CD4-positive, alpha-beta memory T cell (primary cell): ENCODE measurements at regions not wholly inside any gene's neighbourhood (a gene's known extent, or its start where the extent isn't known, plus 50 kb on each side); places are given as distances from the start of the nearest gene placed in this dataset.

ENCODE experiments used
- CTCF ChIA-PET: fragments of 350-600 bp; sonication (Branson Sonifier 250); formaldehyde crosslinking; loops from one replicate; lab custom pipeline; 2021; ENCODE audit warnings: inconsistent platforms; ENCODE audit not compliant: partially characterized antibody; lab: Charles Lee
- POLR2A ChIA-PET: fragments of 350-600 bp; sonication (Branson Sonifier 250); formaldehyde crosslinking; loops from one replicate; lab custom pipeline; 2021; ENCODE audit not compliant: partially characterized antibody; lab: Charles Lee
- DNase-seq, 5 donors: peaks; one replicate each; pipeline versions ENCODE4 v3.0.0 to v3.0.0-alpha.2; 2020 to 2022; ENCODE audit warnings: mixed read lengths in 1 of 5
- H3K27ac ChIP-seq: one replicate; pipeline ENCODE4 v1.7.0; 2013; ENCODE audit warnings: low read depth, low read length
- H3K27me3 ChIP-seq: 2 replicates; pipeline ENCODE4 v1.7.0; 2013; ENCODE audit warnings: mild to moderate bottlenecking, low read length, moderate library complexity; ENCODE audit not compliant: insufficient read depth
- H3K36me3 ChIP-seq: 2 replicates; pipeline ENCODE4 v1.7.0; 2013; ENCODE audit warnings: mild to moderate bottlenecking, low read length, moderate library complexity; ENCODE audit not compliant: insufficient read depth
- H3K4me1 ChIP-seq: 2 replicates; pipeline ENCODE4 v1.7.0; 2013; ENCODE audit warnings: mild to moderate bottlenecking, low read length, moderate library complexity; ENCODE audit not compliant: insufficient read depth
- H3K4me3 ChIP-seq, 2 donors: one replicate each; pipeline ENCODE4 v1.7.0; 2013; ENCODE audit warnings: low read length in 2 of 2, mild to moderate bottlenecking in 1 of 2
- H3K9me3 ChIP-seq, 2 donors: one replicate each; pipeline ENCODE4 v1.7.0; 2013; ENCODE audit warnings: low read length in 2 of 2, control low read depth in 1 of 2; ENCODE audit not compliant: control insufficient read depth in 1 of 2
- H3K27ac Mint-ChIP-seq, 7 donors: one replicate each; pipeline ENCODE4 v1.8.0; 2020 to 2021; ENCODE audit warnings: mixed read lengths in 7 of 7, mild to moderate bottlenecking in 6 of 7, inconsistent platforms in 3 of 7, moderate library complexity in 3 of 7
- H3K27me3 Mint-ChIP-seq, 2 donors: one replicate each; pipeline ENCODE4 v1.8.0; 2020 to 2021; ENCODE audit warnings: mixed read lengths in 2 of 2
- H3K36me3 Mint-ChIP-seq, 2 donors: one replicate each; pipeline ENCODE4 v1.8.0; 2020 to 2021; ENCODE audit warnings: mixed read lengths in 2 of 2, inconsistent platforms in 1 of 2, mild to moderate bottlenecking in 1 of 2
- H3K4me1 Mint-ChIP-seq, 4 donors: one replicate each; pipeline ENCODE4 v1.8.0; 2020 to 2021; ENCODE audit warnings: mixed read lengths in 4 of 4, mild to moderate bottlenecking in 1 of 4
- H3K4me3 Mint-ChIP-seq, 8 donors: one replicate each; pipeline ENCODE4 v1.8.0; 2020 to 2021; ENCODE audit warnings: mixed read lengths in 8 of 8, mild to moderate bottlenecking in 7 of 8, moderate library complexity in 6 of 8, inconsistent platforms in 3 of 8
- H3K9me3 Mint-ChIP-seq, 8 donors: one replicate each; pipeline ENCODE4 v1.8.0; 2020 to 2021; ENCODE audit warnings: mixed read lengths in 8 of 8, mild to moderate bottlenecking in 5 of 8, inconsistent platforms in 3 of 8, moderate library complexity in 1 of 8
- intact Hi-C: fragments of 100-400 bp; cut with micrococcal nuclease; formaldehyde crosslinking; loops from one replicate; pipeline ENCODE4 v1.15.1; 2023

DNA sequence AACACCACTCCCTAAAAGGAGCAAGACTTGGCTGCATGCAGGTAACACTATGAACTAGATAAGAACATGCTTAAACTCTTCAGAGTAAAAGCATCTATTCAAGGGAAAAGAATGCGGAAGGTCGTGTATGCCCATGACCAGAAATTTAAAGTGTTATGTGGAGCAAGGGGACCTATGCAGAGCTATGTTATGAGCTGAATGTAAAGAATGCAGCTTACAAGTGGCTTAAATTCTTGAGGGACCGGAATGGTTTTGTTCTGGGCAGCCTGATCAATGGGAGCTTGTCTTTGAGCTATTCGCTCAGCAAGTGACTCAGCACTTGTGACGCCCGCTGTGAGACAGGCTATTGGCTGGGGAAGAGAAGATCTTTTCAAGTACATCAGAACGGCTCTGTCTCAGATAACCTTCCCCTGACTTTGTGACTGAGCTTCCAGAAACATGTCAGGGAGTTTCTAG is 367.5 kb upstream of the THBS1 start:
- H3K27me3 Mint-ChIP-seq, result peaks cover 6 to 18% of the 10 kb centered on the region in 2 donors
- H3K4me3 Mint-ChIP-seq, result no peak overlapping the region
- peaks cover 0 to 11% (median 7%) of the 10 kb centered on the region in 8 donors for H3K9me3 Mint-ChIP-seq
- no peak overlapping the region for H3K27ac Mint-ChIP-seq
- H3K36me3 Mint-ChIP-seq, result no peaks in the 10 kb centered on the region
- Histone ChIP-seq H3K27me3 (no peaks in the 10 kb centered on the region), H3K4me3 (no peak overlapping the region), H3K36me3 (no peaks in the 10 kb centered on the region), H3K4me1 (no peaks in the 10 kb centered on the region), H3K9me3 (no peaks in the 10 kb centered on the region), H3K27ac (no peak overlapping the region)
- intact Hi-C loops, result no loop called here
- no peak for DNase-seq
- POLR2A ChIA-PET, result no interaction called here
- no peaks in the 10 kb centered on the region for H3K4me1 Mint-ChIP-seq
- CTCF ChIA-PET, result no interaction called here

DNA sequence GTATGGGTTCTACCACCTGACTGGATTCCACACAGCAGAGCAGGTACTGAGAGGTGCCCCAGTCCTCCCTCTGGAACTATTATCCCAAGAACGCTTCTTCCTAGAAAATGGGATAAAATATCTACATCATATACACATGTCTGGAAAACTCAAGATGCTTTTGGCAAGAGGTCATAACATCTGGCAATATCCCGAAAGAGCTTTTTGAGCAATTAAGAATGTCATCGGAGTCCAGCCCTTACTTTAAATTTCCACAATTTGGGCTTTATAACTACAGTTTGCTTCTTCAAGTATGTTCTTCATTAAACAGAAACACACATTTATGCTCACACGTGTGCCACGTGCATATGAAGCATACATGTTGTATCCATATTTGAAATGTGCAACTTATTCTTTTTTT is 365.9 kb upstream of the THBS1 start:
- H3K4me3 Mint-ChIP-seq, result no peak overlapping the region
- Histone ChIP-seq H3K9me3 (no peaks in the 10 kb centered on the region), H3K4me3 (no peak overlapping the region), H3K4me1 (no peaks in the 10 kb centered on the region), H3K27me3 (no peaks in the 10 kb centered on the region), H3K27ac (no peak overlapping the region), H3K36me3 (no peaks in the 10 kb centered on the region)
- ChIA-PET CTCF (no interaction called here), POLR2A (no interaction called here)
- peaks cover 0 to 12% (median 7%) of the 10 kb centered on the region in 8 donors for H3K9me3 Mint-ChIP-seq
- no peaks in the 10 kb centered on the region for H3K4me1 Mint-ChIP-seq
- intact Hi-C loops, result no loop called here
- DNase-seq, result no peak
- H3K27ac Mint-ChIP-seq, result no peak overlapping the region
- no peaks in the 10 kb centered on the region for H3K36me3 Mint-ChIP-seq
- peaks cover 6 to 27% of the 10 kb centered on the region in 2 donors for H3K27me3 Mint-ChIP-seq

DNA sequence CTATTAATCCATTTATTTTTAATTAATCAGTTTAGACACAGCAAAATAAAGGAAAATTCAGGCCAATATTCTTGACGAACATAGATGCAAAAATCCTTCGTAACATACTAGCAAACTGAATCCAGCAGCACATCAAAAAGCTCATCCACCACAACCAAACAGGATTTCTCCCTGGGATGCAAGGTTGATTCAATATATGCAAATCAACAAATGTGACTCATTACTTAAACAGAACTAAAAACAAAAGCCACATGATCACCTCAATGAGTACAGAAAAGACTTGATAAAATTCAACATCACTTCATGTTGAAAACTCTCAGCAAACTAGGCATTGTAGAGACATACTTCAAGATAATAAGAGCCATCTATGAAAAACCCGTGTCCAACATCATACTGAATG is 364.1 kb upstream of the THBS1 start:
- no peaks in the 10 kb centered on the region for H3K36me3 Mint-ChIP-seq
- Histone ChIP-seq H3K27me3 (no peaks in the 10 kb centered on the region), H3K36me3 (no peaks in the 10 kb centered on the region), H3K9me3 (no peaks in the 10 kb centered on the region), H3K4me3 (no peak overlapping the region), H3K4me1 (no peaks in the 10 kb centered on the region), H3K27ac (no peak overlapping the region)
- POLR2A ChIA-PET, result no interaction called here
- H3K4me1 Mint-ChIP-seq, result no peaks in the 10 kb centered on the region
- no peak overlapping the region for H3K27ac Mint-ChIP-seq
- H3K9me3 Mint-ChIP-seq, result peaks cover 0 to 11% (median 3%) of the 10 kb centered on the region in 8 donors
- H3K4me3 Mint-ChIP-seq, result no peak overlapping the region
- CTCF ChIA-PET, result no interaction called here
- H3K27me3 Mint-ChIP-seq, result peaks cover 6 to 21% of the 10 kb centered on the region in 2 donors
- no peak for DNase-seq
- intact Hi-C loops, result no loop called here

DNA sequence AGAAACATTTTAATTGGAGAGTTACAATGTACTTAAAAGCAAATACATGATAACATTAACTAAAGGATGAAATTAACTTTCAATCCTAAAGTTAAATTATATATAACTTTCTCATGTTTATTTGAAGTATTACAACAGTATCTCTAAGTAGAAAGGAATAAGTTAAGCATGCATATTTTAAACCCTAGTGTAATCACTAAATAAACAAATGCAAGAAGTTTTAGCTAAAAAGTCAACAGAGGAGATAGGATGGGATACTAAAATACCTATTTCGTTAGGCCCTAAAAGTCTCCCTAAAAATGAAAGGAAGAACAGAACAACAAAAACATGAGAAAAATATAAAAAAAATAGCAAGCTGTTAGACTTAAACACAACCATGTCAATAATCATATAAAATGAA is 361.3 kb upstream of the THBS1 start:
- no peaks in the 10 kb centered on the region for H3K27me3 ChIP-seq
- H3K4me3 ChIP-seq, result no peak overlapping the region
- ChIA-PET POLR2A (no interaction called here), CTCF (no interaction called here)
- H3K4me1 Mint-ChIP-seq, result no peaks in the 10 kb centered on the region
- no peaks in the 10 kb centered on the region for H3K4me1 ChIP-seq
- intact Hi-C loops, result no loop called here
- no peaks in the 10 kb centered on the region for H3K36me3 Mint-ChIP-seq
- H3K9me3 ChIP-seq, result no peaks in the 10 kb centered on the region
- no peaks in the 10 kb centered on the region for H3K36me3 ChIP-seq
- H3K27ac Mint-ChIP-seq, result no peak overlapping the region
- peaks cover 4 to 20% of the 10 kb centered on the region in 2 donors for H3K27me3 Mint-ChIP-seq
- no peak overlapping the region for H3K4me3 Mint-ChIP-seq
- peaks cover 0 to 6% (median 0%) of the 10 kb centered on the region in 8 donors for H3K9me3 Mint-ChIP-seq
- no peak for DNase-seq
- H3K27ac ChIP-seq, result no peak overlapping the region

DNA sequence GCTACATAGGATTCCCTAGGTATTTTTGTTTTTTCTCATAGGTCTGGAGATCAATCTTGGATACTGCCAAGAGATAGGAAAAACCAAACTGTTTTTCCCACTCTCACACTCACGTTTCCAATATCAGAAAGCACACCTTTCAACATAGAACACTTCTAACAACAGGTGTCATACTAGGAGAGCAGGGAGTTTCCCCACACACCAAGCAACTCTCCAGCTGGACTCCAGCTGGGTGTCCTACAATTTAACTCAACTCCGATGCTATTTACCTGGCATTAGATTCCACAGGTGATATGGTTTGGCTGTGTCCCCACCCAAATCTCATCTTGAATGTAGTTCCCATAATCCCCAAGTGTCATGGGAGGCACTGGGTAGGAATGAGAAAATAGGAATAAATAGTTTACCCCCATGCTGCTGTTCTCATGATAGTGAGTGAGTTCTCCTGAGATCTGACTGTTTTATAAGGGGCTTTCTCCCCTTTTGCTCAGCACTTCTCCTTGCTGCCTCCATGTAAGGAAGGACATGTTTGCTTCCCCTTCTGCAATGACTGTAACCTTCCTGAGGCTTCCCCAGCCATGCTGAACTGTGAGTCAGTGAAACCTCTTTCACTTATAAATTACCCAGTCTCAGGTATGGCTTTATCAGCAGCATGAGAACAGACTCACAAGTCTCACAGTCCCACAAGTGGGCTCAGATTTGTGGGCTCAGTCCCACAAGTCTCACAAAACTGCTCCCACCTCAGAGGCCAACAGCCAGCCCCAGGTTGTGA is 354.5 kb upstream of the THBS1 start:
- POLR2A ChIA-PET, result no interaction called here
- H3K4me3 ChIP-seq, result no peak overlapping the region
- no peak overlapping the region for H3K4me3 Mint-ChIP-seq

DNA sequence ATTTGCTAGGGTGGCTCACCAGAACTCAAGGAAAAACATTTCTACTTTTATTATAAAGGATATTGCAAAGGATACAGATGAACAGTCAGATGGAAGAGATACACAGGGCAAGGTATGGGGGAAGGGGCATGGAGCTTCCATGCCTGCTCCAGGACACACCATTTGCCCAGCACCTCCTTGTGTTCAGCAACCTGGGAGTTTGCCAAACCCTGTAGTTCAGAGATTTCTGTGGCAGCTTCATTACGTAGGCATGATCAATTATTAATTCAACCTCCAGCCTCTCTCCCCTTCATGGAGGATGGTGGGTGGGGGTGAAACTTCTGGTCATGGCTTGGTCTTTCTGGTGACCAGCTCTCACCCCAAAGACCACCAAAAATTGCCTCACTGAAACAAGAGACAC is 353.9 kb upstream of the THBS1 start:
- no peak overlapping the region for H3K4me3 Mint-ChIP-seq
- POLR2A ChIA-PET, result no interaction called here
- intact Hi-C loops, result no loop called here

More for the DNA sequence above, 354.5 kb upstream of the THBS1 start:
- no peaks in the 10 kb centered on the region for H3K9me3 ChIP-seq
- no peaks in the 10 kb centered on the region for H3K27me3 ChIP-seq
- Mint-ChIP-seq H3K27ac (no peak overlapping the region), H3K4me1 (no peaks in the 10 kb centered on the region), H3K36me3 (no peaks in the 10 kb centered on the region), H3K9me3 (peaks cover 0 to 5% (median 0%) of the 10 kb centered on the region in 8 donors), H3K27me3 (peaks cover 1 to 3% of the 10 kb centered on the region in 2 donors)
- no peak overlapping the region for H3K27ac ChIP-seq
- CTCF ChIA-PET, result no interaction called here
- DNase-seq, result no peak
- H3K4me1 ChIP-seq, result no peaks in the 10 kb centered on the region
- intact Hi-C loops, result no loop called here
- no peaks in the 10 kb centered on the region for H3K36me3 ChIP-seq

DNA sequence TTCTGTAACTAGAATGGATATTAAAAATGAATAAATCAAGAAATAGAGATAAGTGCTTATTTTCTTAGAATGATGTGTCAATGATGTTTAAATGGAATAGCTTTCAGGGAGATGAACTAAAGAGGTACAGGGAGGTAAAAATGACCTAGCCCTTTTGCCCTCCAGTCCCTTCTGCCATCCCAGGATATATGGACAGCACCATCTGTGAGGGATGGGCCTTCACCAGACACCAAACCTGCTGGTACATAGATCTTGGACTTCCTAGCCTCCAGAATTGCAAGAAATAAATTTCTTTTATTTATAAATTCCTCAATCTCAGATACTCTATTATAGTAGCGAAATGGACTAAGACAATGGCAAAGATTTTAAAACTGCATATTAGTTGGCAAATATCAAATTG is 352.0 kb upstream of the THBS1 start:
- no peak overlapping the region for H3K27ac Mint-ChIP-seq

More for the DNA sequence above, 353.9 kb upstream of the THBS1 start:
- Histone ChIP-seq H3K27me3 (no peaks in the 10 kb centered on the region), H3K36me3 (no peaks in the 10 kb centered on the region), H3K4me3 (no peak overlapping the region), H3K4me1 (no peaks in the 10 kb centered on the region), H3K27ac (no peak overlapping the region), H3K9me3 (no peaks in the 10 kb centered on the region)
- Mint-ChIP-seq H3K27me3 (peaks cover 1 to 3% of the 10 kb centered on the region in 2 donors), H3K27ac (no peak overlapping the region), H3K4me1 (no peaks in the 10 kb centered on the region), H3K9me3 (peaks cover 0 to 5% (median 0%) of the 10 kb centered on the region in 8 donors), H3K36me3 (no peaks in the 10 kb centered on the region)
- DNase-seq, result no peak
- CTCF ChIA-PET, result no interaction called here

More for the DNA sequence above, 352.0 kb upstream of the THBS1 start:
- no peaks in the 10 kb centered on the region for H3K36me3 ChIP-seq
- H3K27me3 ChIP-seq, result no peaks in the 10 kb centered on the region
- H3K27ac ChIP-seq, result no peak overlapping the region
- H3K9me3 ChIP-seq, result no peaks in the 10 kb centered on the region
- Mint-ChIP-seq H3K9me3 (peaks cover 0 to 6% (median 0%) of the 10 kb centered on the region in 8 donors), H3K4me3 (no peak overlapping the region), H3K36me3 (no peaks in the 10 kb centered on the region), H3K27me3 (peaks cover 3% of the 10 kb centered on the region in 2 donors), H3K4me1 (no peaks in the 10 kb centered on the region)
- CTCF ChIA-PET, result no interaction called here
- POLR2A ChIA-PET, result no interaction called here
- DNase-seq, result no peak
- H3K4me1 ChIP-seq, result no peaks in the 10 kb centered on the region
- no peak overlapping the region for H3K4me3 ChIP-seq
- intact Hi-C loops, result no loop called here
